CD4-positive, alpha-beta T cell treated with Interleukin-17A for 1 hour (primary cell): ENCODE measurements at regions not wholly inside any gene's neighbourhood (a gene's known extent, or its start where the extent isn't known, plus 50 kb on each side); places are given as distances from the start of the nearest gene placed in this dataset.

Experiments
- DNase-seq: peaks from one replicate; pipeline ENCODE4 v3.0.0-alpha.2; 2020

GRCh38 chr1:56442290-56442877 lies 137.0 kb downstream of the PLPP3 start:
- no peak for DNase-seq

- no peak for DNase-seq
Observed at GRCh38 chr1:56441601-56442000, 137.8 kb downstream of the PLPP3 start.

- no peak for DNase-seq
Observed at GRCh38 chr1:56439610-56440264, 139.6 kb downstream of the PLPP3 start.

- no peak for DNase-seq
Observed at GRCh38 chr1:56438901-56439551, 140.3 kb downstream of the PLPP3 start.

GRCh38 chr1:56437959-56438358 lies 141.4 kb downstream of the PLPP3 start:
- DNase-seq = no peak

DNA sequence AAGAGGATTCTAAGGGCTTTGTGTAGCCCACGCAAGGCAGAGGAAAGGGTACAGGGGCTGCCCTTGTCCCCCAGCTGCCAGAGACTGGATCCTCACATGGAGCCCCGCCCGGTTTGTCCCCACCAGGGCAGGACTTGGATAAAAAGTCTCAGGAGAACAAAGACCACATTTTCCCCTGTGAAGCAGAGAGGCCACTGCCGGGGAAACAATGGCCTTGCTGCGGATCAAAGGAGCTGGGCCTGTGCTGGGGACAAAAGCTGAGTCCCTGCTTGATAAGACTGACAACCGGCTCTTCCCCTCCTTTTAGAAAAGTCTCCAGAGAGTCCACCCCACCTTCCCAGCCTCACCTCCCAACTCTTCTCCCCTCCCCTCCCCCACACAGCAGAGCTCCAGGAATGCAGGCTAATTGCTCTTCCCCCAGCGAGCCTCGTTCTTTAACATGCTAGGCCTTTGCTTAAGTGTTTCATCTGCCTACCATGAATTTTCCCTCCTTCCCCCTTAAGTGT lies 142.4 kb downstream of the PLPP3 start:
- no peak for DNase-seq

- DNase-seq = no peak
Observed at GRCh38 chr1:56436296-56436695, 143.1 kb downstream of the PLPP3 start.

GRCh38 chr1:56435434-56436262 lies 143.7 kb downstream of the PLPP3 start:
- DNase-seq = no peak

DNA sequence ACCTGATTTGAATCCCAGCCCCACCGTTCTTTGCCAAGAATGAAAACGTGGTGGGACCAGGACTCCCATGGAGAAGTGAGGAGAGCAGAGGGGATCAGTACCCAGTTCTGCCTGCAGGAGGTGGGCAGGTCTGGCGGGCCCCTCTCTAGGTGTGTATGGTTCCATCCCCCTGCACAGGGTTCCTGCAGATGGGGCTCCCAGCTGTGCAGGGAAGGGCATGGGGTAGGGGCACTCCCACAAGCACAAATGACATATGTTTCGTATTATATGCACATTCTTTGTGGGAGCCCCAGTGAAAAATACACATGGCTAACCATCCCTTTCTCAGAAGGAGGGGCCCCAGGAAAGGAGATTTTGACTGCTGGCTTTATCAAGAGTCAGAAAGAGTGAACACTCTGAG lies 144.6 kb downstream of the PLPP3 start:
- DNase-seq = no peak

- no peak for DNase-seq
Observed at GRCh38 chr1:56434025-56434424, 145.3 kb downstream of the PLPP3 start.

DNA sequence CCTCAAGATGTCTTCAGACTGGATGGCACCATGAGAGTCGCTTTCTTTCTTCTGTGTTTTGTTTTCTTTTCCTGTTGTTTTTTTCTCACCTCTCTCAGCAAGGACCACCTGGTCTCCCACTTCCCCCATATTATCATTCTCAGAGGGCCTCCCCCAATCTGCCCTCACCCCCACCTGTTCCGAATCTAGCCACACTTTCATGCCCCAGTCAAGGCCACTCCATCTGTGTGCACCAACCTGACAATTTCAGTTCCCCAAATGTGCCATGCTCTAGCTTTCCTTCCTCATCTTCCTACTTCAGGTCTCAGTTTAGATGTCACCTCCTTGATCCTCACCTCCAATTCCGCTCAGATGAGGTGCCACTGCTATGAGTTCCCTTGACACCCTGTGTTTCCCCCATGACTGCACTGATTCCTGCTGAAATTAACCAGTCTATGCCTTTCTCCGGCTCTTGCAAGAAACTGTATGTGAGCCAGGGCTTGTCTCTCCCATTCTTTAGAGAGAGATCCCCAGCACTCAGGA lies 146.2 kb downstream of the PLPP3 start:
- DNase-seq = no peak

DNA sequence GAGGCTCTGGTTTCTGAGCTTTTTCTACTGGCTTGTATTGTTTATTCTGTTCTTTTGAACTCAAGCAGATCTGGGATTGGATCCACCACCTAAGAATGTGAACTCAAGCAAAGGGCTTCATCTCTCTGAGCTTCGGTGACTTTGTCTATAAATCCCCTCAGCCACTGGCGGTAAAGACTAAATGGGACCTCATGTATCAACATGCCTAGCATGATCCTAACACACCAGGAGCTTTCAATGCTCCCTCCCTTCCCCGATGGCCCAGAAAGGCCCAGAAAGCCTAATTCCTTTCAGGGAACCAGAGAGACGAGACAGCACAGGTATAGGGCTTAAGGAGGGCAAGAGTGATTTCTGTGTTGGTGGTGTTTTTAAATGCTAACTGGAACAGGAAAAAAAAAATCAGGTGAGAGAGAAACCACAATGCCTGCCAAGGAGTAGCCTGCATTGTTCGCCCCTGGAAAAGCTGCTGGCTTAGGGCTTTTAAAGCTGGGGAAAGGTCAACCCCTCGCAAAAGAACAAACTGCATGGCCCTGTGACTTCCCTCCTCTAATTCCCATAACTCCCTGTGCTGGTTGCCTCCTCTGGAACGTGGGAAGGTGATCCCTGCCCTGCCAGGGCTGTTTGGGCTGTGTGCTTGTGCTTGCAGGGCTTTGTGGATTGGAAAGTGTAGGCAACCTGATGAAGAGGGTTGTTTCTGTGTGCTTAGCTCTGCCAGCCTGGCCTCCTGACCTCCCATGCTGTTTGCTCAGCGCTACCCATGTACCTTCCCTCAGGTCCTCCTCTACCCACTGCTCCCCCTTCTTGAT lies 147.0 kb downstream of the PLPP3 start:
- no peak for DNase-seq

- no peak for DNase-seq
Observed at GRCh38 chr1:56430141-56430839, 149.1 kb downstream of the PLPP3 start.

DNA sequence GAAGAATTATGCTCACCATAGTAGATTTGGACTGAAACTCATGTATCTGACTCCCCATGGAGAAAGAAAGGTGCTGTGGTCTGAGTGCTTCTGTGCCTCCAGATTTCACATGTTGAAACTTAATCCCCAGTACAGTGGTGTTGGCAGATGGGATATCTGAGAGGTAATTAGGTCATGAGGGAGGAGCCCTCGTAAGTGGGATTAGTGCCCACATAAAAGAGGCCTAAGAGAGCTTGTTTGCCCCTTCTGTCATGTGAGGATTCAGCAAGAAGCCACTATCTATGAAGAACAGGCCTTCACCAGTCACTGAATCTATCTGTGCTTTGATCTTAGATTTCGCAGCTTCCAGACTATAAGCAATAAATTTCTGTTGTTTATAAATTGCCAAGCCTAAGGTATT lies 150.1 kb downstream of the PLPP3 start:
- no peak for DNase-seq

DNA sequence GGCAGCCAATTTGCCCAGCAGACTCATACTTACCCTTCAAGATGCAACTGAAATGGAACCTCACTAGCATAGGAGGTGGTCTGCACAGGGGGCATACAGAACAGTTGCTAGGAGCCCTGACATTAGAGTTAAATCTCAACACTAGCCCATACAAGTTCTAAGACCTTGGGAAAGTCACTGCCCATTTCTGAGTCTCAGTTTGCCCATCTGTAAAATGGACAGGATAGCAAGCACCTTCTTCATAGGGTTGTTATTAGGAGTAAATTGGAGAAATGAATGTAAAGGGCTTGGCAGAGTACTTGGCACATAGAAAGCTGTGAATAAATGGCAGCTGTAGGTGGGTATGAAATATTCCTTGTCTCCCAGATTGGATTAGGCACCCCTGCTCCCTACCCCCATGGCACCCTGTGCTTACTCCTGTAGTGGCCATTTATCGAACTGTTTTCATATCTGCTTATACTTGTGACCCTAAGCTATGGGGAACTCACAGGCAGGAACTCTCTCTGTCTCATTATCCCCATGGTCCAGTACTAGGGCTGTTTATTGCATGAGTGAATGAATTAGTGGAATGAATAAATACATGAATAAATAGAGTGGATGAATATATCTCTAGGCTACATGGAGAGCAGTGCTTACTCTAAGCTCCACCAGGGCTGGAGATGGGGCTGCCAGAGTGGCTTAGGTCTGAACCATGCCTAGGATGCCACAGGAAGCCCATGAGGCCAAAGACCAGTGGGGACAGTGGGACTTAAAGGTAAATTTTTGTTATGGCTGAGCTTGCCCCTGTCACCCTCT lies 152.6 kb downstream of the PLPP3 start:
- DNase-seq = no peak

DNA sequence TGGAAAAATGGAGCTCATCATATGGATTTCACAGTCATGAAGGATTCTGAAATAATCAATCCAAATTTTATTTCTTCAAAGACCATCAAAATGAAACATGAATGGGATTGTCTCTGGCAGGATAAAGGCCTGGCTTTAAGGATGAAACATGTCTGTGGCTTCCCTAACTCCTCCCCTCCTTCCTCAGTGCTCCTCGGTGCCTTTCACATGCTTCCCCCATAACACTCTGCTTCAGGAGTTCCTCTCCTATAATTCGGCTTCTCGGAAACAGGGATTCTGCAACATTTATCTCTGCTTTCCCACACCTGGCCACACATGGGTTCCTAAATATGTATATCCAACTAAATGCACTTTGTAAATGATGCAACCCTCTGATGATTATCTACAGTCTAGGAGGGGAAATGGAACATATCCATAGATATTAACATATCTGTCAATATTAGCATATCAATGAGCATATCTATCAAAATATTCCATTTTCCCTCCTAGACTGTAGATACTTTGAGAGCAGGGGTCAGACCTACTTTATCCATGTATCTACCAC lies 153.8 kb downstream of the PLPP3 start:
- DNase-seq = no peak

DNA sequence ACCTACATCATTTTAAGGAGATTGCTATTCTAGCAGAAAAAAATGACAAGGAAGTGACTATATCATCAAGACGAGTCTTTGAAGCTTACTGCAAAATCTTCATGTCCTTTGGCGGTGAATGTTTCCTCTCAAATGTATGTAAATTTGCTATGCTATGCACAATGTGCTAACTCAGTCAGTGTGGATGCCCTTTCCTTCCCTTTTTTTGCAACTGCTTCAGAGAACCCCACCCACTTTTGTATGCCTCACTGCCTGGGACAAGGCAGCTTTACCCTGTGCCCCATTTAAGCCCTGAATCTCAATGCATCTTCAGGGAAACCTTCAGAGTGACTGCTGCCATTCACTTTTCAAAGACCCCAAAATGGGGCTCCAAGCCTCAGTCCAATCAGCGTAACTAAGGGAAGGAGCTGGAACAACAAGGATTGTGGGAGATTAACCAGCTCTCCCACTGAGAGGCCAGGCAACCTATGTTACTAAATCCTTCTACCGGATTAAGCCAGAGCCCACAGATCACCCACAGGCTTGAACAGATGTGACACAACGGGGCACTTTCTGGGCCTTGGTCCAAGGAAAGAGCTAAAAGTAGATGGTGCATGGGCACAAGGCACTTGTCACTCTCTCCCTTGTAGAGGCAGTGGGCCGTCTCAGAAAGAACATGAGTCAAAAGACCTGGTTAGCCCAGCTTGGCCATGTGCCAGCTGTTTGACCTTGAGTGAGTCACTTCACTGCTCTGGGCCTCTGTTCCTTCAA lies 154.4 kb downstream of the PLPP3 start:
- no peak for DNase-seq

DNA sequence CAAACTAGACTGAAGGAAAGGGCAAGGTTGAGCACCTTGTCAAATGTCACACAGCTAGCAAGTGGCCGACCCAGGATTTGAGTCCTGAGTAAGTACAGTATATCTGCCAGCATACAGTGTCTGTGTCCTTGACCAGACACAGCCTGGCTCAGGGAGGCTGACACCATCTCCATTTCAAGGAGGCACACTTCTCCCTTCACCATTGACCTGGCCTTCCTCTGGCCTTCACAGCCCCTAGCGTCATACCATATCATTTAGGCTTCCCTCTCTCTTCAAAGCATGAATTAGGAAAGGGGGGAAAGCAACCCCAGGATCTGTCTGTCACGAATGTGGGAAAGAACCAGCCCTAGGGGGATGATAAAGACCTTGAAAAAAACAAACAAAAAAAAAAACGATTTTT lies 155.6 kb downstream of the PLPP3 start:
- DNase-seq = no peak

- DNase-seq = no peak
Observed at GRCh38 chr1:56418151-56418631, 161.2 kb downstream of the PLPP3 start.

DNA sequence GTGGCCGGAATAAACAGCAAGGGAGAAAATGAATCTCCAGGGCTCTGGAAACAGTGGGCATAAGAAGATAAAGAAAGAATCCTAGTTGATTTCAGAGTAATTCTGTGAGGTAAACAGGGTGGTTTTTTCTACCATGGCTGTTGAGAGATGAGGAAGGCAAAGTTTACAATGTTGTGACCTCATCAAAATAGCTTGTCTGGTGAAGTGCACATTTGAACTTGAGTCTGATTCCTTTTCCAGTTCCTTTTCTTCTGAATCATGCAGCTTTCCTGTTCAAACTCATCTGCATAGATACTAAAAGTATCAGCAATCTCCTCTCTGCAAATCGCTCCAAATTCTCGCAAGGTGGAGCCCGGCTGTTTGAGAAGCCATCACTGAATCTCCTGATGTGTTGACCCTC lies 161.7 kb downstream of the PLPP3 start:
- DNase-seq = no peak
